ENCODE measurements at regions not wholly inside any gene's neighbourhood (a gene's known extent, or its start where the extent isn't known, plus 50 kb on each side); places are given as distances from the start of the nearest gene placed in this dataset.

DNA sequence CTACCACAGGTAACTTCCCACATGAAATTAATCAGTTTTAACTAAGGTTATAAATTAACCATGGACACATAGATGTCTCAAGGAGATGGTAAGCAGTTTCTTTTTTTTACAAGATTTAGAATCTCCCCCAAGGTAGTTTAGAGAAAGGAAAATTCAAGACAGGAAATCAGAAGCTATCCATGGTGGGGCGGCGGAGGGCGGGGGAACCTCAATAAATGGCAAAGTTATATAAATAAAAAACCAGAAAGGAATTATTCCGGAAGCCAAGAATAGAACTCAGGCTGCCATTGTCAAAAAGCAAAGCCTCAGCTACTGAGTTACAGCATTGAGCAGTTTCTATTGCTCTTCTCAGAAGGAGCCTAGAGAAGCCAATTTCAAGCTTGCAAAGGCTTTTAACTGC, 172.1 kb upstream of the SMAD3 start:
- Histone ChIP-seq H3K9ac (ENCODE audit: low read depth, low read length) (no peak overlapping the region), H3K27me3 (ENCODE audit: control insufficient read depth, insufficient read depth, low read length) (no peaks in the 10 kb centered on the region), H3K9me3 (ENCODE audit: control insufficient read depth, insufficient read depth, low read length) (no peaks in the 10 kb centered on the region), H4K20me1 (ENCODE audit: insufficient read depth, low read length) (no peaks in the 10 kb centered on the region), H2BK5ac (ENCODE audit: low read depth, low read length, poor library complexity, severe bottlenecking) (no peak overlapping the region), H3K23ac (ENCODE audit: low read depth, low read length) (no peak overlapping the region), H3K9me1 (ENCODE audit: insufficient read depth, low read length) (no peaks in the 10 kb centered on the region; the same call in 1 of the 2 replicates), H3K4me2 (ENCODE audit: low read depth, low read length) (no peak overlapping the region), H4K8ac (ENCODE audit: low read depth in 2 of 2, low read length in 2 of 2) (no peak overlapping the region), H3K18ac (ENCODE audit: low read depth, low read length) (no peak overlapping the region), H4K91ac (ENCODE audit: insufficient read depth, low read depth, low read length) (no peak overlapping the region), H3K14ac (replicated peaks; ENCODE audit: low read depth, low read length) (no peak overlapping the region), H2BK20ac (ENCODE audit: low read depth, low read length) (no peak overlapping the region), H3K56ac (ENCODE audit: extremely low read depth, insufficient read depth, low read length) (no peak overlapping the region), H3K27ac (ENCODE audit: insufficient read depth, low read length) (no peak overlapping the region), H2BK15ac (ENCODE audit: low read depth, low read length) (no peak overlapping the region), H3K4me3 (ENCODE audit: insufficient read depth, low read depth, low read length) (no peak overlapping the region), H2AFZ (replicated peaks; ENCODE audit: low read length, poor library complexity) (no peak overlapping the region), H2AK9ac (replicated peaks; ENCODE audit: low read depth, low read length, poor library complexity) (no peak overlapping the region), H3K79me1 (ENCODE audit: low read depth in 1 of 2, low read length in 2 of 2) (no peaks in the 10 kb centered on the region), H2AK5ac (ENCODE audit: low read depth, low read length) (no peak overlapping the region), H3K36me3 (ENCODE audit: control insufficient read depth, insufficient read depth, low read length) (no peaks in the 10 kb centered on the region), H2BK120ac (ENCODE audit: low read depth, low read length) (no peak overlapping the region), H3K4me1 (ENCODE audit: control insufficient read depth, insufficient read depth, low read length) (no peaks in the 10 kb centered on the region; the same call in 1 of the 2 replicates), H4K5ac (ENCODE audit: low read depth, low read length) (no peak overlapping the region), H3K4ac (ENCODE audit: low read depth, low read length) (no peak overlapping the region)
- CTCF ChIA-PET: interaction anchor here (0.6 kb wide), 1 partner anchor 26 kb away, joined by 5 read pairs; no protein-coding TSS in a partner anchor
- ATAC-seq (ENCODE audit: low read depth) (no peak), DNase-seq (no peak)
- no TSS peak for BruUV-seq (replicated peaks)
- no CpG with 5 or more reads among the region's 4 CpGs for WGBS, 2 experiments (ENCODE audit: extremely low coverage in 2 of 2, insufficient read length in 1 of 2)
- intact Hi-C loops (cut with micrococcal nuclease): no loop called here
- TF ChIP-seq RCOR1 (IDR thresholded peaks at IDR 0.05; ENCODE audit: insufficient replicate concordance, low read length) (no peak), RAD21 (IDR thresholded peaks at IDR 0.05; ENCODE audit: low read length) (no peak), BHLHE40 (IDR thresholded peaks at IDR 0.05; ENCODE audit: low read depth, low read length) (no peak), MAFK (IDR thresholded peaks at IDR 0.05; ENCODE audit: low read depth, low read length) (no peak), POLR2A (IDR thresholded peaks at IDR 0.05; ENCODE audit: low read depth, low read length) (no peak), NFE2L2 (IDR thresholded peaks at IDR 0.05; ENCODE audit: low read depth, low read length) (no peak), FOS (IDR thresholded peaks at IDR 0.05; ENCODE audit: low read depth, low read length) (no peak)
- TF ChIP-seq, protein P1, sequence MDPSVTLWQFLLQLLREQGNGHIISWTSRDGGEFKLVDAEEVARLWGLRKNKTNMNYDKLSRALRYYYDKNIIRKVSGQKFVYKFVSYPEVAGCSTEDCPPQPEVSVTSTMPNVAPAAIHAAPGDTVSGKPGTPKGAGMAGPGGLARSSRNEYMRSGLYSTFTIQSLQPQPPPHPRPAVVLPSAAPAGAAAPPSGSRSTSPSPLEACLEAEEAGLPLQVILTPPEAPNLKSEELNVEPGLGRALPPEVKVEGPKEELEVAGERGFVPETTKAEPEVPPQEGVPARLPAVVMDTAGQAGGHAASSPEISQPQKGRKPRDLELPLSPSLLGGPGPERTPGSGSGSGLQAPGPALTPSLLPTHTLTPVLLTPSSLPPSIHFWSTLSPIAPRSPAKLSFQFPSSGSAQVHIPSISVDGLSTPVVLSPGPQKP (IDR thresholded peaks at IDR 0.05; ENCODE audit: borderline replicate concordance, low read depth, low read length): no peak
- TF ChIP-seq, protein P2, sequence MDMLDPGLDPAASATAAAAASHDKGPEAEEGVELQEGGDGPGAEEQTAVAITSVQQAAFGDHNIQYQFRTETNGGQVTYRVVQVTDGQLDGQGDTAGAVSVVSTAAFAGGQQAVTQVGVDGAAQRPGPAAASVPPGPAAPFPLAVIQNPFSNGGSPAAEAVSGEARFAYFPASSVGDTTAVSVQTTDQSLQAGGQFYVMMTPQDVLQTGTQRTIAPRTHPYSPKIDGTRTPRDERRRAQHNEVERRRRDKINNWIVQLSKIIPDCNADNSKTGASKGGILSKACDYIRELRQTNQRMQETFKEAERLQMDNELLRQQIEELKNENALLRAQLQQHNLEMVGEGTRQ (IDR thresholded peaks at IDR 0.05; ENCODE audit: low read depth, low read length): no peak
- POLR2A ChIA-PET (ENCODE audit: unreplicated experiment): no interaction called here
- in situ Hi-C loops (cut with MboI; ENCODE audit: low sequenced_read_pairs): no loop called here
- dilution Hi-C loops (cut with HindIII; ENCODE audit: low sequenced_read_pairs, unreplicated experiment): no loop called here
